ENCODE measurements at regions not wholly inside any gene's neighbourhood (a gene's known extent, or its start where the extent isn't known, plus 50 kb on each side); places are given as distances from the start of the nearest gene placed in this dataset.

DNA sequence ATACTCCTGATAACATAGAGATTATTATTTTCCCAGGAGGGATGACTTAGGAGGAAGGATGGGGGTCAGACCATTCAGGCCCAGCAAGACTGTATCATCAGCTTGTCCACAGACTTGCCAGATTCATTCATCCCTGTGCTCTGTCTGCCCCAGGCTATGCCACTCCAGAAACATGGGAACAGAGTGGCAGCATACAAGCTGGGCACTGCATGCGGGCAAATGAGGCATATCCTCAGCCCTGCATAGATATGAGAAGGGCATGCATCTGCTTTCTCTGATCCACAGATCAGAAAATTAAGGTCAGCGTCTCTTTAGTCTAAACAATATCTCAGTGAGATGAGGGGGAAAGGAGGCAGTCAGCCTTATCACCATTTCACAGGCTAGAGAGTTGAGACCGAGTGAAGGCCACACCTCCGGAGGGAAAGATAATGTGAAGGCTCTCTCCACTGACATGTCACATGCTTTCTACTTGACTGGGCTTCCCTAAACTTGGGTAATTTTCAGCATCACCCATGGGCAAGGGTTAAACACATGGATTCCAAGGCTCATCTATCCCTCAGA, 140.5 kb downstream of the TFAP2B start:
- TF ChIP-seq POLR2A (IDR thresholded peaks at IDR 0.05), result no peak
- TF ChIP-seq, protein P1, sequence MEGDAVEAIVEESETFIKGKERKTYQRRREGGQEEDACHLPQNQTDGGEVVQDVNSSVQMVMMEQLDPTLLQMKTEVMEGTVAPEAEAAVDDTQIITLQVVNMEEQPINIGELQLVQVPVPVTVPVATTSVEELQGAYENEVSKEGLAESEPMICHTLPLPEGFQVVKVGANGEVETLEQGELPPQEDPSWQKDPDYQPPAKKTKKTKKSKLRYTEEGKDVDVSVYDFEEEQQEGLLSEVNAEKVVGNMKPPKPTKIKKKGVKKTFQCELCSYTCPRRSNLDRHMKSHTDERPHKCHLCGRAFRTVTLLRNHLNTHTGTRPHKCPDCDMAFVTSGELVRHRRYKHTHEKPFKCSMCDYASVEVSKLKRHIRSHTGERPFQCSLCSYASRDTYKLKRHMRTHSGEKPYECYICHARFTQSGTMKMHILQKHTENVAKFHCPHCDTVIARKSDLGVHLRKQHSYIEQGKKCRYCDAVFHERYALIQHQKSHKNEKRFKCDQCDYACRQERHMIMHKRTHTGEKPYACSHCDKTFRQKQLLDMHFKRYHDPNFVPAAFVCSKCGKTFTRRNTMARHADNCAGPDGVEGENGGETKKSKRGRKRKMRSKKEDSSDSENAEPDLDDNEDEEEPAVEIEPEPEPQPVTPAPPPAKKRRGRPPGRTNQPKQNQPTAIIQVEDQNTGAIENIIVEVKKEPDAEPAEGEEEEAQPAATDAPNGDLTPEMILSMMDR (IDR thresholded peaks at IDR 0.05), result no peak
- TF ChIP-seq POLR2AphosphoS5 (IDR thresholded peaks at IDR 0.05), result no peak
- TF ChIP-seq EP300 (IDR thresholded peaks at IDR 0.05), result no peak

All from suprapubic skin (tissue), 4 donors.